ENCODE measurements at regions not wholly inside any gene's neighbourhood (a gene's known extent, or its start where the extent isn't known, plus 50 kb on each side); places are given as distances from the start of the nearest gene placed in this dataset.

DNA sequence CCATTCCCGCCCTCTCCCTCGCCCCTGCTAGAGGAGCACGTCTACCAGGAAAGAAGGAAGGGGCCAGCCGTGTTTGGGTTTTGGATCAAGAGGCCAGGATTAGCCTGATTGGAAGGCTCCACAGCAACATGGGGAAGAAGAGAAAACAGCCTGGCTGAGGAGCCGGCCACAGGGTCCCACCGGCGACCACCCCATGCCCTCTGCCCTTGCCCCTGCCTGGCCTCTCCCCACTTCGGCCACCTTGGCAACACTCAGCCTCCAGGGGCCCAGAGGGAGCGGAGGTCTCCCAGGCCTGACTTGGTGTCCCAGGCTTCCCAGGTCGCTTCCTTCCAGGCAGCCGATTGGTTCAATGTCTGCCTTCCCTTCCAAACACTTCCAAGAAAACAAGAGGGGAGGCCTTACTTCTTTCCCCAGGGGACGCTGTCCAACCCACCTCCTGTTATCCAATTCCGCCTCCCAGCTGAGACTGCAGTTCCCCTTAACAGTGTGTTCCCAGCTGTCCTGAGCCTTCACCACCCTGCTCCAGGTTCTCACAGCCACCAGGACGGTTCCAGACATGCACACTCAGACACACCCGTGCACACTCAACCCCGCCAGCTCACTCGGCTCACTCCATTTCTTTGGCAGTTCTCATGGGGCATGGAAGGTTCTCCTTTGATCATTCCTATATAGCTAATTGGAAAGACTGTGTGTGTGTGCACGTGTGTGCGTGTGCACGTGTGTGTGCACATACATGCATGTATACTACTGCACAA is 65.4 kb downstream of the RBFOX3 start:
- ATAC-seq (no peak), DNase-seq (no peak)
- H3K27ac Mint-ChIP-seq: no peak overlapping the region

GRCh38 chr17:79544142-79544914 is 66.5 kb downstream of the RBFOX3 start:
- no peaks in the 10 kb centered on the region for H3K36me3 Mint-ChIP-seq (ENCODE audit: low read depth)
- no peak overlapping the region for H3K4me3 Mint-ChIP-seq
- H3K9me3 Mint-ChIP-seq: no peaks in the 10 kb centered on the region
- no peak overlapping the region for H3K27ac Mint-ChIP-seq
- no peak for ATAC-seq
- H3K4me1 Mint-ChIP-seq: no peaks in the 10 kb centered on the region
- no peak for DNase-seq
- H3K27me3 Mint-ChIP-seq: peaks cover 3% of the 10 kb centered on the region

More for the DNA sequence above, 65.4 kb downstream of the RBFOX3 start:
- H3K9me3 Mint-ChIP-seq: no peaks in the 10 kb centered on the region
- H3K36me3 Mint-ChIP-seq (ENCODE audit: low read depth): no peaks in the 10 kb centered on the region
- peaks cover 3% of the 10 kb centered on the region for H3K27me3 Mint-ChIP-seq
- H3K4me1 Mint-ChIP-seq: no peaks in the 10 kb centered on the region
- no peak overlapping the region for H3K4me3 Mint-ChIP-seq

- no peak overlapping the region for H3K4me3 Mint-ChIP-seq
- no peak for DNase-seq
- H3K9me3 Mint-ChIP-seq: no peaks in the 10 kb centered on the region
Measured at GRCh38 chr17:79543531-79543930, 67.3 kb downstream of the RBFOX3 start.

DNA sequence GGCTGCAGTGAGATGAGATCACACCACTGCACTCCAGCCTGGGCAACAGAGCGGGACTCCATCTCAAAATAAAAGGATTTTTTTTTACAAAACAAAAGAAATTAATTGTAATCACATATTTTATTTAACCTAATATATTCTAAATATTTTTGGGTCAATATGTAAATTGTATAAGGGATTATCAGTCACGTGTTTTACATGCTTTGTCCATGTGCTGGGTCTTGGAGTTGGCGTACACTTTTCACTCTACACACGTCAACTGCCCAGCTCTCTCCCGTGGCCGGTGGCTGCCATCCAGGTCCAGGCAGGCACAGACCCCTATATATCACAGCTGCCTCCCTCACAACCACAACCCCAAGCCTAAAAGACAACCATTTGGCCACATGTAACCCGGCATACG is 68.1 kb downstream of the RBFOX3 start:
- Mint-ChIP-seq H3K9me3 (no peaks in the 10 kb centered on the region), H3K4me3 (no peak overlapping the region), H3K27ac (no peak overlapping the region), H3K4me1 (no peaks in the 10 kb centered on the region), H3K27me3 (peaks cover 3% of the 10 kb centered on the region), H3K36me3 (ENCODE audit: low read depth) (no peaks in the 10 kb centered on the region)
- ATAC-seq (no peak), DNase-seq (no peak)

More at GRCh38 chr17:79543531-79543930, 67.3 kb downstream of the RBFOX3 start:
- no peak for ATAC-seq
- Mint-ChIP-seq H3K36me3 (ENCODE audit: low read depth) (no peaks in the 10 kb centered on the region), H3K27me3 (peaks cover 3% of the 10 kb centered on the region), H3K4me1 (no peaks in the 10 kb centered on the region), H3K27ac (no peak overlapping the region)

DNA sequence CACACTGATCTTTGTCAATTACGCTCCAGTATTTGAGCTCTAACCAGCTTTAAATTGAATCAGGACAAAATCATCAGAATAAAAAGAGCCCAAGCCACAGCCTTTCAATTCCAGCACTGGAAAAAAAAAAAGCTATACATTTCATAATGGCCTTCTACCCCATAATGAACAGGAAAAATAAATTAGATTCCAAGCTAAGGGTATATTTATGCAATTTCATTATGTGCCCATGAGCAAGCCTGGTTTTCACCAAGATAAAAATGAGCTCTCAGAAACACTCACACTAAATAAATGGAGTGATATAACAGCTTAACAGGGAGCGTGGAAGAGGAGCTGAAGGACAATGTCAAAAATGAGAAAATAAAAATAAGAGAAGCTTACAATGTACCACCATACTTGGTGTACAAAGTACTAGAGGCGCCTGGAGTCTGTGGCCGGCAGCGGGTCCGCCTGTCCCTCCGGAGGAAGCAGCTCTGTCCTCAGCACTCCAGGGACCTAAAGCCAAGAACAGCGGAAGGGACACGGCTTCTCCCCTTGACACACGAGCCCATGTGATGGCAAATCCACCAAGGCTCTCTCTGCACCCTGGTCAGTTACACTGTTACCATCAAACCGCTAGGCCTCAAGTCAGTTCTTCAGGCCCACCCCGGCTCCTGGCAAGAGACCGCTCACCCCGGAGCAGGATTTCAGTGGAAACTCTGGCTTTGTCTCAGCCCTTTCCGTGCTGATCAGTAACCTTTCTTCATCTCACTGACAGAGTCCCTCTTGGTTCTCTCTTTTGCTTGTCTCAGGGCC is 69.6 kb downstream of the RBFOX3 start:
- ATAC-seq (no peak), DNase-seq (no peak)
- Mint-ChIP-seq H3K4me1 (no peaks in the 10 kb centered on the region), H3K4me3 (no peak overlapping the region), H3K27ac (no peak overlapping the region), H3K27me3 (peaks cover 6% of the 10 kb centered on the region), H3K36me3 (ENCODE audit: low read depth) (no peaks in the 10 kb centered on the region), H3K9me3 (no peaks in the 10 kb centered on the region)

DNA sequence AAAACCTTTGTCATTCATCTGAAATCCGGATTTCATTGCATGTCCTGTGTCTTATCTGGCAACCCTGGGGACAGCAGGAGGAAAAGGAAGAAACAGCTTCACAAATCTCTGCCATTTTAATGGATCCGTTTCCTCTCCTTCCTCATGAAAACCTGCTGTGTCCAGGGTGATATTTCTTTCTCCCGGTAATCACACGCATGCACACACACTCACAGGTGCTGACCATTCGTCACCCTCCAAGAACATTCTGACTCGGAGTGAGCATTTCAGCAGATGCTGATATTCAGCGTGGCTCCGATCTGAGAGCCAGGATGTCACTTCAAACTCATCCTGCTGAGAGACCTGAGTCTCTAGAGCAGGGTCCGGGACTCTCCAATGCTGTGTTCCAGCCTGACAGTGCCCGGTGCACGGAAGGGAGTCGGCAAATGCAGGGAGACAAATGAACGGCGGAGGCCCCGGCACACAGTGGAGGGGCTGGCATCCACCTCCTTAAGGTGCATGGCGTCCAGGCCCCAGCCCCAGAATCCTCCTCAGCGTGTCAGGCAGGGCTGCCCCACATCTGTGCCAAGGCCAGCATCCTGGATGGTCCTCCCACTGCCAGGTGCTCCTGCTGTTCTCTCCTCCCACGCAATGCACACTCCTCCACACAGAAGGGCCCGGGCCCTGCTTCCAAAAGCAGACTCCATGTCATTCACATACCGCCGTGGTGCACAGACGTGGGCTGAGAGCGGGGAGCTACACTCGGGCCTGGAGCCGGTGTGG is 70.7 kb downstream of the RBFOX3 start:
- no peak for ATAC-seq

GRCh38 chr17:79538291-79538690 is 72.6 kb downstream of the RBFOX3 start:
- H3K27ac Mint-ChIP-seq: no peak overlapping the region
- no peaks in the 10 kb centered on the region for H3K36me3 Mint-ChIP-seq (ENCODE audit: low read depth)
- no peaks in the 10 kb centered on the region for H3K4me1 Mint-ChIP-seq
- peaks cover 2% of the 10 kb centered on the region for H3K27me3 Mint-ChIP-seq
- H3K4me3 Mint-ChIP-seq: no peak overlapping the region
- no peak for ATAC-seq
- H3K9me3 Mint-ChIP-seq: no peaks in the 10 kb centered on the region
- no peak for DNase-seq

More for the DNA sequence above, 70.7 kb downstream of the RBFOX3 start:
- Mint-ChIP-seq H3K4me3 (no peak overlapping the region), H3K27me3 (peaks cover 5% of the 10 kb centered on the region), H3K9me3 (no peaks in the 10 kb centered on the region), H3K27ac (no peak overlapping the region), H3K4me1 (no peaks in the 10 kb centered on the region), H3K36me3 (ENCODE audit: low read depth) (no peaks in the 10 kb centered on the region)
- DNase-seq: no peak

DNA sequence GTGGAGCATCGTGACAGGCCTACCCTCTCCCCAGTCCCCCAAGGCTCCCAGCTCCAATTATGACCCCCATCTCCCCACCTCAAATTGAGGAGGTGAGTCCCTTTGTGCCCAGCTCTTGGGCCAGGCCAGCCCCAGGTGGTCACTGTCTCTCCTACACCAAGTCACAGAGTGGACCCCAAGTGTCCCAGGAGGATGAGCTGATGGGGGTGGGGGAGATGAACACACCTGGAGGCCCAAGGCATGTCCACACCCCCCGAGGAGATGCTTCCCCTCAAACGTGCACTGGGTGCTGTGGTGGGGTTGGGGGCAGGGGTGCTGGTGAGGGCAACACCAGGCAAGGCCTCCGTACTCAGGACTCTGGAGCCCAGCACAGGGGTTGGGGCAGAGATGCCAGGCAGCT is 73.2 kb downstream of the RBFOX3 start:
- Mint-ChIP-seq H3K9me3 (no peaks in the 10 kb centered on the region), H3K4me1 (no peaks in the 10 kb centered on the region), H3K36me3 (ENCODE audit: low read depth) (no peaks in the 10 kb centered on the region), H3K27me3 (peaks cover 2% of the 10 kb centered on the region), H3K4me3 (no peak overlapping the region), H3K27ac (no peak overlapping the region)
- ATAC-seq (no peak), DNase-seq (no peak)

- no peak for DNase-seq
- Mint-ChIP-seq H3K27me3 (peaks cover 2% of the 10 kb centered on the region), H3K36me3 (ENCODE audit: low read depth) (no peaks in the 10 kb centered on the region), H3K4me1 (no peaks in the 10 kb centered on the region), H3K9me3 (no peaks in the 10 kb centered on the region), H3K27ac (no peak overlapping the region), H3K4me3 (no peak overlapping the region)
- no peak for ATAC-seq
Measured at GRCh38 chr17:79537061-79537460, 73.8 kb downstream of the RBFOX3 start.

- Mint-ChIP-seq H3K27ac (no peak overlapping the region), H3K9me3 (no peaks in the 10 kb centered on the region), H3K4me3 (no peak overlapping the region), H3K4me1 (no peaks in the 10 kb centered on the region), H3K27me3 (peaks cover 2% of the 10 kb centered on the region), H3K36me3 (ENCODE audit: low read depth) (no peaks in the 10 kb centered on the region)
- ATAC-seq: no peak
- no peak for DNase-seq
Measured at GRCh38 chr17:79536212-79536840, 74.5 kb downstream of the RBFOX3 start.

GRCh38 chr17:79535728-79536025 is 75.2 kb downstream of the RBFOX3 start:
- peaks cover 2% of the 10 kb centered on the region for H3K27me3 Mint-ChIP-seq
- no peak overlapping the region for H3K4me3 Mint-ChIP-seq
- H3K36me3 Mint-ChIP-seq (ENCODE audit: low read depth): no peaks in the 10 kb centered on the region
- no peaks in the 10 kb centered on the region for H3K4me1 Mint-ChIP-seq
- H3K9me3 Mint-ChIP-seq: no peaks in the 10 kb centered on the region
- ATAC-seq (no peak), DNase-seq (no peak)
- H3K27ac Mint-ChIP-seq: no peak overlapping the region

DNA sequence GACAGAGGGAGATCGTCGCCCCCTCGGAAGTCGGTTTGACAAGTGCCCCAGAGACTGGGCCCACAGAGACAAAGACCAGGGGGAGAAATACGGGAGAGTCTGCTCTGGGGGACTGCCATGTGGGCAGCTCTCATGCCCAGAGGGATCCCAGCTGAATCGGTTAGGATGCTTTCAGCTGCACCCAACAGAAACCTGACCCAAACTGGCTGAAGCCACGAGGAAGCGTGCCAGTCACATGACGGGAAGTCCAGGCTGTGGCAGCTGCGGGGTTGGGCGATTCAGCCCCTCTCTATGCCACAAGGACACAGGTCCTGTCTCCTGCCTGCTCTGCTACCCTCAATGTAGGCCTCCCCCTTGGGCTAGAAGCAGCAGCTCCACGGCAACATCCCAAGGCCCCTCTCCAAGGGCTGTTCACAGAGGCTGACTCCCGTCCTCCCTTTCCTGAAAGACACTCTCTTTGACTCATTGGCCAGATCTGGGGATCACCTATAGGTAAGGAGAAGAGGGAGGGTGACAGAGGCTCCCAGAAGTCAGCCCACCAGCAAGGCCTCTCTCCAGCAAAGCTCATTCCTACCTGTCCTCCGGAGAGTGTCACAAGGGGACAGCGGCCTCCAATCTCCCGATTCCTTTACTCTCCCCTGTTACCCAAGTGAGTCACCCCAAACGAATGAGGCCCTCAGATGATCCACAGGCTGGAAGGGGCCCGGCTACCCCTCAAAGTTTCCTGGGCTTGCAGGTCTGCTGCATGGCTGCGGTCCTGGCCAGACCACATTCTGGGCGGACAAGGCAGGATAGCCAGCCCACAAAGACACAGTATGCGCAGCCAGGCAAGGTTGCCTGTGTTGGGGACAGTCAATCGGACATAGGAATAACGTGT is 75.8 kb downstream of the RBFOX3 start:
- H3K4me3 Mint-ChIP-seq: no peak overlapping the region
- H3K27me3 Mint-ChIP-seq: peaks cover 2% of the 10 kb centered on the region

GRCh38 chr17:79534111-79534510 is 76.7 kb downstream of the RBFOX3 start:
- Mint-ChIP-seq H3K4me3 (no peak overlapping the region), H3K9me3 (no peaks in the 10 kb centered on the region), H3K4me1 (no peaks in the 10 kb centered on the region), H3K27ac (no peak overlapping the region), H3K27me3 (peaks cover 6% of the 10 kb centered on the region), H3K36me3 (ENCODE audit: low read depth) (no peaks in the 10 kb centered on the region)
- ATAC-seq (no peak), DNase-seq (no peak)

More for the DNA sequence above, 75.8 kb downstream of the RBFOX3 start:
- DNase-seq (no peak), ATAC-seq (no peak)
- Mint-ChIP-seq H3K36me3 (ENCODE audit: low read depth) (no peaks in the 10 kb centered on the region), H3K4me1 (no peaks in the 10 kb centered on the region), H3K9me3 (no peaks in the 10 kb centered on the region), H3K27ac (no peak overlapping the region)

Data from activated naive CD8-positive, alpha-beta T cell treated with anti-CD3 and anti-CD28 coated beads, Interleukin-2, amount 50 U/mL, for 24 hours (primary cell).